A549 (cell line): ENCODE measurements at regions not wholly inside any gene's neighbourhood (a gene's known extent, or its start where the extent isn't known, plus 50 kb on each side); places are given as distances from the start of the nearest gene placed in this dataset.

Experiments used
- ATAC-seq, 2 experiments: fragments of 200-7000 bp in 1 of 2; fragments of >200 bp in 1 of 2; cut with Nextera tagmentation in 1 of 2; cut with Tn5 transposase in 1 of 2; 3 replicates each; pipeline versions ENCODE4 v1.8.0 to v1.9.1; 2018 to 2020; ENCODE audit warnings: mild to moderate bottlenecking in 1 of 2, moderate library complexity in 1 of 2
- CTCF ChIA-PET: fragments of 300-600 bp; sonication (Branson Sonifier 250); formaldehyde crosslinking; extraction: SDS; loops from one replicate; lab custom pipeline; 2021; ENCODE audit warnings: antibody characterized with exemption, inconsistent platforms; lab: Yijun Ruan, JAX
- POLR2A ChIA-PET: fragments of 350-600 bp; formaldehyde crosslinking; extraction: SDS; loops from one replicate; lab custom pipeline; 2021; ENCODE audit warnings: antibody characterized with exemption, inconsistent platforms; lab: Yijun Ruan, JAX
- DNase-seq, 2 experiments: peaks; one replicate each; pipeline versions ENCODE4 v3.0.0 to v3.0.0-alpha.2; 2011 to 2016; ENCODE audit warnings: low read depth in 1 of 2, low spot score in 1 of 2
- FAIRE-seq: peaks from 2 replicates; lab custom pipeline; 2011; peaks lifted over from hg19 to GRCh38; lab: Jason Lieb, UNC
- H3K27ac ChIP-seq, 2 experiments: fragments of >200 bp; sonication (Bioruptor Twin); formaldehyde crosslinking; 3 replicates each; pipeline ENCODE4 v1.5.1; 2016 to 2017
- H3K4me1 ChIP-seq: fragments of >200 bp; sonication (Bioruptor Twin); formaldehyde crosslinking; 3 replicates; pipeline ENCODE4 v1.6.1; 2016
- H3K4me2 ChIP-seq: fragments of >200 bp; sonication (Bioruptor Twin); formaldehyde crosslinking; 3 replicates; pipeline ENCODE4 v1.6.1; 2016
- H3K4me3 ChIP-seq: fragments of >200 bp; sonication (Bioruptor Twin); formaldehyde crosslinking; 3 replicates; pipeline ENCODE4 v1.5.1; 2016
- H3K9me3 ChIP-seq: fragments of >200 bp; sonication (Bioruptor Twin); formaldehyde crosslinking; 3 replicates; pipeline ENCODE4 v1.6.1; 2016
- BHLHE40 ChIP-seq: IDR thresholded peaks from 2 replicates; pipeline ENCODE4 v1.6.1; 2012; ENCODE audit warnings: low read depth, low read length, inconsistent platforms
- CEBPB ChIP-seq, 2 experiments: fragments of >200 bp in 1 of 2; sonication (Bioruptor Twin) in 1 of 2; formaldehyde crosslinking in 1 of 2; IDR thresholded peaks; 2 replicates each; pipeline ENCODE4 v1.6.1; 2012 to 2016
- EHF ChIP-seq: fragments of 250-450 bp; sonication (Bioruptor Pico); IDR thresholded peaks from 2 replicates; pipeline ENCODE4 v1.5.0; 2020; ENCODE audit warnings: mild to moderate bottlenecking
- EP300 ChIP-seq, 2 experiments: fragments of >200 bp; sonication (Bioruptor Twin); formaldehyde crosslinking; IDR thresholded peaks; 2 replicates in 1 of 2; 3 replicates in 1 of 2; pipeline ENCODE4 v1.6.1; 2016 to 2017
- ESRRA ChIP-seq: fragments of 150-350 bp; IDR thresholded peaks from 2 replicates; pipeline ENCODE4 v1.6.1; 2014; ENCODE audit warnings: mild to moderate bottlenecking, low read length, borderline replicate concordance
- FOSB ChIP-seq: fragments of 250-450 bp; sonication (Bioruptor Pico); IDR thresholded peaks from 2 replicates; pipeline ENCODE4 v1.5.0; 2020; ENCODE audit warnings: mild to moderate bottlenecking, moderate library complexity
- HMGXB4 ChIP-seq: fragments of 250-450 bp; sonication (Bioruptor Pico); IDR thresholded peaks from 2 replicates; pipeline ENCODE4 v1.5.0; 2021; ENCODE audit warnings: mild to moderate bottlenecking, moderate library complexity, borderline replicate concordance
- HOXB5 ChIP-seq: fragments of 250-450 bp; sonication (Bioruptor Pico); IDR thresholded peaks from 2 replicates; pipeline ENCODE4 v1.5.0; 2020; ENCODE audit warnings: mild to moderate bottlenecking, moderate library complexity
- JUNB ChIP-seq: fragments of >200 bp; sonication (Bioruptor Twin); formaldehyde crosslinking; IDR thresholded peaks from 2 replicates; pipeline ENCODE4 v1.6.1; 2016
- KDM1A ChIP-seq: fragments of 200-600 bp; sonication (generic); IDR thresholded peaks from 2 replicates; pipeline ENCODE4 v1.6.1; 2016; ENCODE audit warnings: low read depth, mild to moderate bottlenecking
- MAFK ChIP-seq: fragments of 450-650 bp; IDR thresholded peaks from 2 replicates; pipeline ENCODE4 v1.6.1; 2014; ENCODE audit not compliant: partially characterized antibody
- MAZ ChIP-seq: fragments of 150-350 bp; IDR thresholded peaks from 2 replicates; pipeline ENCODE4 v1.6.1; 2014; ENCODE audit warnings: antibody characterized with exemption, low read depth, low read length, borderline replicate concordance
- MYC ChIP-seq: IDR thresholded peaks from 2 replicates; pipeline ENCODE4 v1.6.1; 2012; ENCODE audit warnings: mild to moderate bottlenecking, inconsistent platforms, low read length, improper control_type of control experiment, borderline replicate concordance
- NPAS2 ChIP-seq: fragments of 250-450 bp; sonication (Bioruptor Pico); IDR thresholded peaks from 2 replicates; pipeline ENCODE4 v1.8.0; 2022; ENCODE audit warnings: mild to moderate bottlenecking, moderate library complexity, borderline replicate concordance
- RARB ChIP-seq: fragments of 250-450 bp; sonication (Bioruptor Pico); IDR thresholded peaks from 2 replicates; pipeline ENCODE4 v1.8.0; 2021; ENCODE audit warnings: mild to moderate bottlenecking, moderate library complexity
- RFX5 ChIP-seq: fragments of 450-650 bp; IDR thresholded peaks from 2 replicates; pipeline ENCODE4 v1.7.1; 2014; ENCODE audit warnings: antibody characterized with exemption, mild to moderate bottlenecking, moderate library complexity
- TP53 ChIP-seq: fragments of 250-450 bp; sonication (Bioruptor Pico); IDR thresholded peaks from 2 replicates; pipeline ENCODE4 v1.5.0; 2021; ENCODE audit warnings: mild to moderate bottlenecking, moderate library complexity
- ZC3H11A ChIP-seq: fragments of 450-650 bp; IDR thresholded peaks from 2 replicates; pipeline ENCODE4 v1.6.1; 2014; ENCODE audit warnings: antibody characterized with exemption, mild to moderate bottlenecking
- ZSCAN20 ChIP-seq: fragments of 250-450 bp; sonication (Bioruptor Pico); IDR thresholded peaks from 2 replicates; pipeline ENCODE4 v1.8.0; 2022; ENCODE audit warnings: mild to moderate bottlenecking, moderate library complexity
- WGBS: methylation state at CpG from one replicate; pipeline ENCODE4 v1.1.6; 2017; ENCODE audit errors: missing lambda C conversion rate; 5-methylcytosine and 5-hydroxymethylcytosine counted together
- TF ChIP-seq, protein P1 (sequence below): fragments of >200 bp; sonication (Bioruptor Twin); formaldehyde crosslinking; IDR thresholded peaks from 3 replicates; pipeline ENCODE4 v1.6.1; 2016
- TF ChIP-seq, protein P2 (sequence below): IDR thresholded peaks from 2 replicates; pipeline ENCODE4 v1.6.1; 2012; ENCODE audit warnings: low read depth, borderline replicate concordance

DNA sequence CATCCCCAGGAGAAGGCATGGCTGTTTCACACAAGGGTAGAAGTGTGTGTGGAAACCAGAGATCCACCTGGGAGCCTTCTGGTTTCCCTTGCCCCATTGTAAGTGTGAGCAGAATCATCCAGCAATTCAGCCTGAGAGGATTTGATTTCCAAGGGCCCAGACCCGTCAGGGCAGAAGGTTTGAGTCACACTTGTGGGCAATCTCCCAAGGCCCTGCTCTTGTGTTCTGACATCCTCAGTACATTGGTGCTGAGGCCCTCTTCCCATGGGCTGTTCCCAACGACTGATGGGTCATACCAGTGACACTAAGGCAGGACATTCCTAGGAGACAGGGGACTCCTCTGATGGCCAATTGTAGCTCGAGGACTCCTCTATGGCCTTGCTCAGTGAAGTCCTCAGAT, 58.2 kb upstream of the POLR1H start (continued):
- TF ChIP-seq, protein P1, sequence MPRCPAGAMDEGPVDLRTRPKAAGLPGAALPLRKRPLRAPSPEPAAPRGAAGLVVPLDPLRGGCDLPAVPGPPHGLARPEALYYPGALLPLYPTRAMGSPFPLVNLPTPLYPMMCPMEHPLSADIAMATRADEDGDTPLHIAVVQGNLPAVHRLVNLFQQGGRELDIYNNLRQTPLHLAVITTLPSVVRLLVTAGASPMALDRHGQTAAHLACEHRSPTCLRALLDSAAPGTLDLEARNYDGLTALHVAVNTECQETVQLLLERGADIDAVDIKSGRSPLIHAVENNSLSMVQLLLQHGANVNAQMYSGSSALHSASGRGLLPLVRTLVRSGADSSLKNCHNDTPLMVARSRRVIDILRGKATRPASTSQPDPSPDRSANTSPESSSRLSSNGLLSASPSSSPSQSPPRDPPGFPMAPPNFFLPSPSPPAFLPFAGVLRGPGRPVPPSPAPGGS, result no peak
- TF ChIP-seq TP53, result no peak
- TF ChIP-seq MAFK, result no peak
- TF ChIP-seq HMGXB4 (CRISPR knock-in tag), result no peak
- no peak for TF ChIP-seq ESRRA

DNA sequence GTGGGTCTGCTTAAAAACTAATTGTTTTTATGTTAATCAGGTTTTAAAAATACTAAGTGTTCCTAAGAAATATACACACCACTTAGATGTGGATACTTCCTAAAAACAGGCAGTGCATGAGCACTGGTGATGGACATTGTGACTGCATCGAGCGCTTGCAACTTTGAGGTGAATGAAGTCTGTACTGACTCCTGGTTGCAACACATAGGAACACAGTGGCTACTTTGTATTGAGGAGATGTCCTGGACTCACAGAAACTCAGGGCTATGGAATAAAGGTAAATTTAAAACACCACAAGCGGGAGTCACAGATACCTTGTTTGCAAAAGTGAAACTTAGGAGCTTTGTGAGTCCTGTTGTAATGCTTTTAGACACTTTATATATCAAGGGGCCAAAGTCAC, 55.6 kb upstream of the POLR1H start:
- 100% methylated on average over 3 of the region's 3 CpGs for WGBS
- no peak for FAIRE-seq
- no peaks in the 10 kb centered on the region for H3K4me1 ChIP-seq
- no peak overlapping the region for H3K4me3 ChIP-seq
- H3K4me2 ChIP-seq, result no peak overlapping the region
- H3K27ac ChIP-seq, result no peak overlapping the region
- POLR2A ChIA-PET, result no interaction called here
- no peak for ATAC-seq
- no peaks in the 10 kb centered on the region for H3K9me3 ChIP-seq
- TF ChIP-seq RARB (CRISPR knock-in tag), result no peak
- TF ChIP-seq MYC, result no peak
- TF ChIP-seq HOXB5 (CRISPR knock-in tag), result no peak
- TF ChIP-seq, all 56 proteins: peak for 0
- no peak for DNase-seq
- CTCF ChIA-PET, result no interaction called here

DNA sequence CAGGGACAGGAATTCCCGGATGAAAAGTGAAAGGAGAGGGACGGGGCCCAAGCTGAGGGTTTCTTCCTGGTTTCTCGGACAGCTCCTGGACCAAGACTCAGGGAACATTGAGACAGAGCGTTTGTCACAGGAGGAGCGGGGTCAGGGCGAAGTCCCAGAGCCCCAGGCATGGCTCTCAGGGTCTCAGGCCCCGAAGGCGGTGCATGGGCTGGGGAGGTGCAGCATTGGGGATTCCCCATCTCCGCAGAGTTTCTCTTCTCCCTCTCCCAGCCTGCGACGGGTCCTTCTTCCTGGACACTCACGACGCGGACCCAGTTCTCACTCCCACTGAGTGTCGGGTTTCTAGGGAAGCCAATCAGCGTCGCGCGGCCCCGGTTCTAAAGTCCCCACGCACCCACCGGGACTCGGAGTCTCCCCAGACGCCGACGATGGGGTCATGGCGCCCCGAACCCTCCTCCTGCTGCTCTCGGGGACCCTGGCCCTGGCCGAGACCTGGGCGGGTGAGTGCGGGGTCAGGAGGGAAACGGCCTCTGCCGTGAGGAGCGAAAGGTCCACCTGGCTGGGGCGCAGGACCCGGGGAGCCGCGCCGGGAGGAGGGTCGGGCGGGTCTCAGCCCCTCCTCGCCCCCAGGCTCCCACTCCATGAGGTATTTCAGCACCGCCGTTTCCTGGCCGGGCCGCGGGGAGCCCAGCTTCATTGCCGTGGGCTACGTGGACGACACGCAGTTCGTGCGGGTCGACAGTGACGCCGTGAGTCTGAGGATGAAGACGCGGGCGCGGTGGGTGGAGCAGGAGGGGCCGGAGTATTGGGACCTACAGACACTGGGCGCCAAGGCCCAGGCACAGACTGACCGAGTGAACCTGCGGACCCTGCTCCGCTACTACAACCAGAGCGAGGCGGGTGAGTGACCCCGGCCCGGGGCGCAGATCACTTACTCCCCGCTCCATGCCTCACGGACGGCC, 54.6 kb upstream of the POLR1H start:
- H3K4me1 ChIP-seq, result no peaks in the 10 kb centered on the region
- CTCF ChIA-PET, result no interaction called here
- POLR2A ChIA-PET, result no interaction called here
- DNase-seq, result no peak
- whole genome bisulfite sequencing, result 91% methylated on average over 54 of the region's 74 CpGs
- TF ChIP-seq MAZ (no peak), EHF (no peak), RFX5 (no peak)
- TF ChIP-seq, protein P1, result no peak
- TF ChIP-seq, protein P2, sequence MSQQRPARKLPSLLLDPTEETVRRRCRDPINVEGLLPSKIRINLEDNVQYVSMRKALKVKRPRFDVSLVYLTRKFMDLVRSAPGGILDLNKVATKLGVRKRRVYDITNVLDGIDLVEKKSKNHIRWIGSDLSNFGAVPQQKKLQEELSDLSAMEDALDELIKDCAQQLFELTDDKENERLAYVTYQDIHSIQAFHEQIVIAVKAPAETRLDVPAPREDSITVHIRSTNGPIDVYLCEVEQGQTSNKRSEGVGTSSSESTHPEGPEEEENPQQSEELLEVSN, result no peak
- H3K4me2 ChIP-seq, result no peak overlapping the region
- H3K9me3 ChIP-seq, result no peaks in the 10 kb centered on the region
- H3K4me3 ChIP-seq, result no peak overlapping the region
- no peak overlapping the region for H3K27ac ChIP-seq
- no peak for FAIRE-seq
- ATAC-seq, result no peak

DNA sequence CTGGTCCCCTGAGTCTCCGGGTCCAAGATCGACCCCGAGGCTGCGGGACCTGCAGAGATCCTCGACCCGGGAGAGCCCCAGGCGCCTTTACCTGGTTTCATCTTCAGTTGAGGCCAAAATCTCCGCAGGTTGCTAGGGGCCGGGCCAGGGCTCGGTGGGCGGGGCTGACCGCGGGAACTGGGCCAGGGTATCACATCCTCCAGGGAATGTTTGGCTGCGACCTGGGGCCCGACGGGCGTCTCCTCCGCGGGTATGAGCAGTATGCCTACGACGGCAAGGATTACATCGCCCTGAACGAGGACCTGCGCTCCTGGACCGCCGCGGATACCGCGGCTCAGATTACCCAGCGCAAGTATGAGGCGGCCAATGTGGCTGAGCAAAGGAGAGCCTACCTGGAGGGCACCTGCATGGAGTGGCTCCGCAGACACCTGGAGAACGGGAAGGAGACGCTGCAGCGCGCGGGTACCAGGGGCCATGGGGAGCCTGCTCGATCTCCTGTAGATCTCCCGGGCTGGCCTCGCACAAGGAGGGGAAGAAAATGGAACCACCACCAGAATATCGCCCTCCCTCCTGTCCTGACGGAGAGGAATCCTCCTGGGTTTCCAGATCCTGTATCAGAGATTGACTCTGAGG, 53.8 kb upstream of the POLR1H start:
- no peaks in the 10 kb centered on the region for H3K9me3 ChIP-seq
- CTCF ChIA-PET, result no interaction called here
- no peaks in the 10 kb centered on the region for H3K4me1 ChIP-seq
- no peak overlapping the region for H3K4me2 ChIP-seq
- FAIRE-seq, result no peak
- no peak overlapping the region for H3K4me3 ChIP-seq
- no peak for ATAC-seq
- WGBS, result 93% methylated on average over 25 of the region's 42 CpGs
- DNase-seq, result no peak
- POLR2A ChIA-PET, result no interaction called here
- H3K27ac ChIP-seq, result no peak overlapping the region
- TF ChIP-seq ZSCAN20 (no peak), NPAS2 (no peak), JUNB (no peak), CEBPB (IDR thresholded peaks at IDR 0.05) (no peak), FOSB (CRISPR knock-in tag) (no peak), EP300 (IDR thresholded peaks at IDR 0.05) (no peak), ZC3H11A (no peak), HMGXB4 (CRISPR knock-in tag) (no peak), MAFK (no peak), BHLHE40 (no peak), MAZ (no peak), KDM1A (no peak)
- TF ChIP-seq, protein P1, result no peak
